ENCODE measurements at regions not wholly inside any gene's neighbourhood (a gene's known extent, or its start where the extent isn't known, plus 50 kb on each side); places are given as distances from the start of the nearest gene placed in this dataset.

DNA sequence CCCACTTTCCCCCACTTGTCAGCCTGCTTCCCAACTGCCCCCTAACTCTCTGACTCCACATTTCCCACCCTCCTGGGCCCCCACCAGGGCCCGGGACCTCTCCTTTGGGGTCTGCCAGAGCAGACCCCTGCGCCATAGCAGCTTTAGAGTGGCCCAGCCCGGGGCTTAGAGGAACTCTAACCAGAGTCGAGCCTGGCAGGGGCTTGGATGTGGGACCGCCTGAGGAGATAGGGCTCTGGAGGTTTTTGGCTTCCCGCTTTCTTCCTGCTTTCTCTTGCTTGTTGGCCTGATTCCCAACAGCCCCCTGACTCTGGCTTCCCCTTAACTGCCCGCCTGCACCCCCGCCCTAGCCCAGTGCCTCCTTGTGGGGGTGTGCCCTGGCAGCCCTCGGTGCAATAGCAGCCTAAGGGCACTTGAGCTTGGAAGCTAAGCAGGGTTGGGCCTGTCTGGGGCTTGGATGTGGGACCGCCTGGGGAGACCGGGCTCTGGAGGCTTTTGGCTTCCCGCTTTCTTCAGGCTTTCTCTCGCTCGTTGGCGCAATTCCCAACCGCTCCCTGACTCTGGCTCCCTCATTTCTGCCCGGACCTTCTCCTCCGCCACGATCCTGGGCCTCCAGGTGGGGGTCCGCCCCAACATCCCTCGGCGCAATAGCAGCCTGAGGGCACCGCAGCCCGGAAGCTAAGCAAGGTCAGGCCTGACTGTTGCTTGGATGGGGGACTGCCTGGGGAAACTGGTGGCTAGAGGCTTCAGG lies 2292.0 kb downstream of the TP53TG3F start:
- H3K27ac ChIP-seq (ENCODE audit: low read depth in 1 of 2, low read length in 2 of 2): no peak overlapping the region
- no peaks in the 10 kb centered on the region for H3K9me3 ChIP-seq (ENCODE audit: control insufficient read depth, low read length)
- DNase-seq: no peak
- H3K4me3 ChIP-seq (ENCODE audit: low read length in 2 of 2): no peak overlapping the region
- no peak for ATAC-seq (ENCODE audit: low FRiP score)
- no peaks in the 10 kb centered on the region for H3K27me3 ChIP-seq (ENCODE audit: control insufficient read depth in 1 of 2, insufficient read depth in 2 of 2, low read length in 1 of 2)
- H3K4me1 ChIP-seq (ENCODE audit: control insufficient read depth in 1 of 2, insufficient read depth in 2 of 2, low read length in 2 of 2): no peaks in the 10 kb centered on the region
- no peaks in the 10 kb centered on the region for H3K36me3 ChIP-seq (ENCODE audit: control insufficient read depth in 1 of 2, insufficient read depth in 2 of 2, low read length in 1 of 2)
- intact Hi-C loops (cut with DNase I): no loop called here
- WGBS, 2 donors: 88 to 90% methylated on average over 24 of the region's 24 CpGs

DNA sequence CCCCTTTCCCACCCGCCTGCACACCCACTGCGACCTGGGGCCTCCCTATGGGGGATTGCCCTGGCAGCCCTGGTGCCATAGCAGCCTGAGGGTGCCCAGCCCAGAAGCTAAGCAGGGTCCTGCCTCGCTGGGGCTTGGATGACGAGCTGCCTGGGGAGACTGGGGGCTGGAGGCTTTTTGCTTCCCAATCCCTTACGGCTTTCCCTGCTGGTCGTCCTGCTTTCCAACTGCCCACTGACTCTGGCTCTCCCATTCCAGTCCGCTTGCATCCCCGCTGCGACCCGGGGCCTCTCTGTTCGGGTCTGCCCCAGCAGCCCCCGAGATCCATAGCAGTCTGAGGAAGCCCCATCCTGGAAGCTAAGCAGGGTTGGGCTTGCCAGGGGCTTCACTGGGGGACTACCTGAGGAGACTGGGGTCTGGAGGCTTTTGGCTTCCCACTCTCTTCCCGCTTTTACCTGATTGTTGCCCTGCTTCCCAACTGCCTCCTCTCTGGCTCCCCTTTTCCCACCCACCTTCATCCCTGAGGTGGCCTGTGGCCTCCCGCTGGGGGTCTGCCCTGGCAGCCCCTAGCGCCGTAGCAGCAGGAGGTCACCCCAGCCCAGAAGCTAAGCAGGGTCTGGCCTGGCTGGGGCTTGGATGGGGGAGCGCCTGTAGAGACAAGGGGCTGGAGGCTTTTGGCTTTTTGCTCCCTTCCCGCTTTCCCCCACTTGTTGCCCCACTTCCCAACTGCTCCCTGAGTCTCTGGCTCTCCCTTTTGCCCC lies 2292.8 kb downstream of the TP53TG3F start:
- H3K27ac ChIP-seq (ENCODE audit: low read depth in 1 of 2, low read length in 2 of 2): no peak overlapping the region
- DNase-seq (no peak), ATAC-seq (ENCODE audit: low FRiP score) (no peak)
- H3K36me3 ChIP-seq (ENCODE audit: control insufficient read depth in 1 of 2, insufficient read depth in 2 of 2, low read length in 1 of 2): no peaks in the 10 kb centered on the region
- 84 to 85% methylated on average over 15 to 18 of the region's 18 CpGs for WGBS, 2 donors
- no peaks in the 10 kb centered on the region for H3K9me3 ChIP-seq (ENCODE audit: control insufficient read depth, low read length)
- H3K27me3 ChIP-seq (ENCODE audit: control insufficient read depth in 1 of 2, insufficient read depth in 2 of 2, low read length in 1 of 2): no peaks in the 10 kb centered on the region
- intact Hi-C loops (cut with DNase I): no loop called here
- no peaks in the 10 kb centered on the region for H3K4me1 ChIP-seq (ENCODE audit: control insufficient read depth in 1 of 2, insufficient read depth in 2 of 2, low read length in 2 of 2)
- H3K4me3 ChIP-seq (ENCODE audit: low read length in 2 of 2): no peak overlapping the region

DNA sequence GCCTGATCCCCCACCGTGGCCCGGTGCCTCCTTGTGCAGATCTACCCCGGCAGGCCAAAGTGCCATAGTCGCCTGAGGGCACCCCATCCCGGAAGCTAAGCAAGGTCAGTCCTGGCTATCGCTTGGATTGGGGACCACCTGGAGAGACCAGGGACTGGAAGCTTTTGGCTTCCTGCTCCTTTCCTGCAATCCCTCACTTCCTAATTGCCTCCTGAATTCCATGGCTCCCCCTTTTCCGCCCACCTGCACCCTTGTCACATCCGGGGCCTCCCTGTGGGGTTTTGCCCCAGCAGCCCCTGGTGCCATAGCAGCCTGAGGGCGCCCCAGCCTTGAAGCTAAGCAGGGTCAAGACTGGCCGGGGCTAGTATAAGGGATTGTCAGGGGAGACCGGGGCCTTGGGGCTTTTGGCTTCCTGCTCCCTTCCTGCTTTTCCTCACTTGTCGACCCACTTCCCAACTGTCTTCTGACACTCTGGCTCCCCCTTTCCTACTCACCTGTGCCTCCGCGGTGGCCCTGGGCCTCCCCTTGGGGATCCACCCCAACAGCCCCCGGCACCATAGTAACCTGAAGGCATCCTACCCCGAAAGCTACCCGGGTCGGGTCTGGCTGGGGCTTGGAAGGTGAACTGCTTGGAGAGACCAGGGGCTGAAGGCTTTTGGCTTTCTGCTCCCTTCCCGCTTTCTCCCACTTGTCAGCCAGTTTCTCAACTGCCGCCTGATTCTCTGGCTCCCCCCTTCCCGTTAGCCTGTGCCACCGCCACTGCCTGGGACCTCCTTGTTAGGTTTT lies 2293.6 kb downstream of the TP53TG3F start:
- H3K36me3 ChIP-seq (ENCODE audit: control insufficient read depth in 1 of 2, insufficient read depth in 2 of 2, low read length in 1 of 2): no peaks in the 10 kb centered on the region
- no peak overlapping the region for H3K27ac ChIP-seq (ENCODE audit: low read depth in 1 of 2, low read length in 2 of 2)
- H3K9me3 ChIP-seq (ENCODE audit: control insufficient read depth, low read length): no peaks in the 10 kb centered on the region
- no peak for ATAC-seq (ENCODE audit: low FRiP score)
- H3K27me3 ChIP-seq (ENCODE audit: control insufficient read depth in 1 of 2, insufficient read depth in 2 of 2, low read length in 1 of 2): no peaks in the 10 kb centered on the region
- no peak overlapping the region for H3K4me3 ChIP-seq (ENCODE audit: low read length in 2 of 2)
- intact Hi-C loops (cut with DNase I): no loop called here
- no peak for DNase-seq
- H3K4me1 ChIP-seq (ENCODE audit: control insufficient read depth in 1 of 2, insufficient read depth in 2 of 2, low read length in 2 of 2): no peaks in the 10 kb centered on the region
- WGBS, 2 donors: 85% methylated on average over 22 of the region's 22 CpGs

DNA sequence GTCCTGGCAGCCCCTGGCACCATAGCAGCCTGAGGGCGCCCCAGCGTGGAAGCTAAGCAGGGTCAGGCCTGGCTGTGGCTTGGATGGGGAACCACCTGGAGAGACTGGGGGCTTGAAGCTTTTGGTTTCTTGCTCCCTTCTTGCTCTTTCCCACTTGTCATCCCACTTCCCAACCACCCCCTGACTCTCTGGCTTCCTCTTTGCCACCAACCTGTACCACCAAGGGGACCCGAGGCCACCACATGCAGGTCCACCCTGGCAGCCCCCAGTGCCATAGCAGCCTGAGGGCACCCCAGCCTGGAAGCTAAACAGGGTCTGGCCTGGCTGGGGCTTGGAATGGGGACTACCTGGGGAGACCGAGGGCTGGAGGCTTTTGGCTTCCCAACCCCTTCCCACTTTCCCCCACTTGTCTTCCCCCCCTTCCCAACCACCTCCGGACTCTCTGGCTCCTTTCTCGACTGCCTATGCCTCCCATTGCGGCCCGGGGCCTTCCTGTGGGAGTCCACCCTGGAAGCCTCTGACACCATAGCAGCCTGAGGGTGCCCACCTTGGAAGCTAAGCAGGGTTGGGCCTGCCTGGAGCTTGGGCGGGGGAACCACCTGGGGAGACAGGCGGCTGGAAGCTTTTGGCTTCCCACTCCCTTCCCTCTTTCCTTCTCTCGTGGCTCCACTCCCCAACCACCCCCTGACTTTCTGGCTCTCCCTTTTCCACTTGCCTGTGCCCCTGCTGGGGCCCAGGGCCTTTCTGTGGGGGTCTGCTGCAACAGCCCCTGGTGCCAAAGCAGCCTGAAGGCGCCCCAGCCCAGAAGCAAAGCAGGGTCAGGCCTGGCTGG lies 2294.4 kb downstream of the TP53TG3F start:
- intact Hi-C loops (cut with DNase I): no loop called here
- Histone ChIP-seq H3K4me1 (ENCODE audit: control insufficient read depth in 1 of 2, insufficient read depth in 2 of 2, low read length in 2 of 2) (no peaks in the 10 kb centered on the region), H3K27me3 (ENCODE audit: control insufficient read depth in 1 of 2, insufficient read depth in 2 of 2, low read length in 1 of 2) (no peaks in the 10 kb centered on the region), H3K9me3 (ENCODE audit: control insufficient read depth, low read length) (no peaks in the 10 kb centered on the region), H3K36me3 (ENCODE audit: control insufficient read depth in 1 of 2, insufficient read depth in 2 of 2, low read length in 1 of 2) (no peaks in the 10 kb centered on the region), H3K4me3 (ENCODE audit: low read length in 2 of 2) (no peak overlapping the region), H3K27ac (ENCODE audit: low read depth in 1 of 2, low read length in 2 of 2) (no peak overlapping the region)
- 74 to 85% methylated on average over 11 to 12 of the region's 12 CpGs for WGBS, 2 donors
- DNase-seq (no peak), ATAC-seq (ENCODE audit: low FRiP score) (no peak)

DNA sequence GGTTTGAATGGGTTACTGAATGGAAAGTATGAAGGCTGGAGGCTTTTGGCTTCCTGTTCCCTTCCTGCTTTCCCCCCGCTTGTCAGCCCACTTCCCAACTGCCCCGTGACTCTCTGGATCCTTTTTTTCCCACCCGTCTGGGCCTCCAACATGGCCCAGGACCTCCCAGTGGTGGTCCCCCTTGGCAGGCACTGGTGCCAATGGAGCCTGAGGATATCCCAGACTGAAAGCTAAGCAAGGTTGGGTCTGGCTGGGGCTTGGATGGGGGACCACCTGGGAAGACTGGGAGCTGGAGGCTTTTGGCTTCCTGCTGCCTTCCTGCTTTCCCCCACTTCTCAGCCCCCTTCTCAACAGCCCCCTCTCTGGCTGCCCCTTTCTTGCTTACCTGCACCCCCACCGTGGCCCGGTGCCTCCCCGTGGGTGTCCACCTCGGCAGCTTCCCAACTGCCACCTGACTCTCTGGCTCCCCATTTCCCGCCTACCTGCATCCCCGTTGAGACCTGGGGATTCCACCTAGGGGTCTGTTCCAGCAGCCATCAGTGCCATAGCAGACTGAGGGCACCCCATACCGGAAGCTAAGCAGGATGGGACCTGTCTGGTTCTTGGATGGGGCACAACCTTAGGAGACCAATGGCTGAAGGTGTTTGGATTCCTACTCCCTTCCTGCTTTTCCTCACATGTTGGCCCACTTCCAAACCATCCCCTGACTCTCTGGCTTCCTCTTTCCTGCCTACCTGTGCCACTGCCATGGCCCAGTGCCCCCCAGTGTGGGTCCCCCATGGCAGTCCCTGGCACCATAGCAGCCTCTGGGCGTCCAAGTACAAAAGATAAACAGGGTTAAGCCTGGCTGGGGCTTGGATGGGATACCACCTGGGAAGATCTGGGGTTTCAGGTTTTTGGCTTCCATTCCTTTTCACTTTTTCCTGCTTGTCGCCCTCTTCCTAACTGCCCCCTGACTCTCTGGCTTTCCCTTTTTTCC lies 2295.3 kb downstream of the TP53TG3F start:
- WGBS, 2 donors: 66 to 78% methylated on average over 12 of the region's 12 CpGs
- H3K27ac ChIP-seq (ENCODE audit: low read depth in 1 of 2, low read length in 2 of 2): no peak overlapping the region
- no peaks in the 10 kb centered on the region for H3K9me3 ChIP-seq (ENCODE audit: control insufficient read depth, low read length)
- no peak for ATAC-seq (ENCODE audit: low FRiP score)
- H3K4me3 ChIP-seq (ENCODE audit: low read length in 2 of 2): no peak overlapping the region
- intact Hi-C loops (cut with DNase I): no loop called here
- no peaks in the 10 kb centered on the region for H3K4me1 ChIP-seq (ENCODE audit: control insufficient read depth in 1 of 2, insufficient read depth in 2 of 2, low read length in 2 of 2)
- H3K27me3 ChIP-seq (ENCODE audit: control insufficient read depth in 1 of 2, insufficient read depth in 2 of 2, low read length in 1 of 2): no peaks in the 10 kb centered on the region
- H3K36me3 ChIP-seq (ENCODE audit: control insufficient read depth in 1 of 2, insufficient read depth in 2 of 2, low read length in 1 of 2): no peaks in the 10 kb centered on the region
- no peak for DNase-seq

DNA sequence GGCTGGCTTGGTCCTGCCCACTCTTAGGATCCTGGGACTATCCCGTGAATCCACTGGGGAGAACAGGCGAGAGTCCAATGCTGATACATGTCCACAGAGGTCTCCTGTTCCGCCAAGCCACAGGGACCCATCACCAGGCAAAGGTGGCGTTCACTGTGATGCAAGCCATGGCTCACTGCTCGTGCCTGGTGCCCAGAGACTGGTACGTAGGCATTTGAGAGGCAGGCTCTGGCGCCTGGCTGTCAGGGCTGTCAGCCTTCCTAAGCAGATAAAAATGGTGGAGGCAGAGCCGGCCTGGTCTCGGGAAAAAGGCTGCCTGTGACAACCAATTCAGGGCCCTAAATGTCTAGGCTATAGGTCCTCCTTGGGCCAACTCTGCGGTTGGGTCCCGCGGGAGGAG lies 2329.0 kb downstream of the TP53TG3F start:
- no peaks in the 10 kb centered on the region for H3K27me3 ChIP-seq (ENCODE audit: control insufficient read depth in 1 of 2, insufficient read depth in 2 of 2, low read length in 1 of 2)
- H3K4me3 ChIP-seq (ENCODE audit: low read length in 2 of 2): no peak overlapping the region
- intact Hi-C loops (cut with DNase I): no loop called here
- H3K27ac ChIP-seq (ENCODE audit: low read depth in 1 of 2, low read length in 2 of 2): no peak overlapping the region
- no peak for DNase-seq
- no peak for ATAC-seq (ENCODE audit: low FRiP score)
- no peaks in the 10 kb centered on the region for H3K36me3 ChIP-seq (ENCODE audit: control insufficient read depth in 1 of 2, insufficient read depth in 2 of 2, low read length in 1 of 2)
- no peaks in the 10 kb centered on the region for H3K9me3 ChIP-seq (ENCODE audit: control insufficient read depth, low read length)
- WGBS, 2 donors: 73 to 80% methylated on average over 12 of the region's 12 CpGs
- H3K4me1 ChIP-seq (ENCODE audit: control insufficient read depth in 1 of 2, insufficient read depth in 2 of 2, low read length in 2 of 2): no peaks in the 10 kb centered on the region

DNA sequence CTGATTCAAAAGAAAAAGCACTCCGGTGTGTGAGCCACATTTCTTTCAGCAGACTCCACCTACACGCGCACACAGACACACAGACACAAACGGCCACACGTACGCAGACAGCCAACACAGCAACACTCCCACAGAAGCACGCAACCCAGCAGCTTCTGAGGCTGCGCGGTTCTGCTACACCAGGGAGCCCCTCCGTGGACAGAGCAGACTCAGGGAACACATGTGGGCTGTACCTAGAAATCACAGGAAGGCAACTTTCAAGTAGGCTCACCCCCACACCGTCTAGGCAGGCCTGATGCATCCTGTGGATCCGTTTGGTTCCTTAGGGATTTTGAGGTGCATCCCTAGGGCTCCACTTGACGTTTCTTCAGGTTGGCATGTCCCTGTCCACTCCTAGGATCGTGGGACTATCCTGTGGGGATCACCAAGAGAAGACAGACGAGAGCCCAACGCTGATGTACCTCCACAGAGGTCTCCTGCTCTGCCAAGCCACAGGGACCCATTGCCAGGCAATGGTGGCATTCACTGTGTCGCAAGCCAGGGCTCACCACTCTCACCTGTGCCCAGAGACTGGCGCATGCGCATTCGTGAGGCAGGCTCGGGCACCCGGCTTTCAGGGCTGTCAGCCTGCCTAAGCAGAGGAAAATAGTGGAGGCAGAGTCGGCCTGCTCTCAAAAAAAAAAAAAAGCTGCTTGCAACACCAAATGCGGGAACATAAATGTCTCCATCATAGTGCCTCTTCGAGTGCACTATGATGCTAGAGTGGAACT lies 2333.3 kb downstream of the TP53TG3F start:
- WGBS, 2 donors: 76 to 78% methylated on average over 25 of the region's 25 CpGs

More for the DNA sequence above, 2333.3 kb downstream of the TP53TG3F start:
- ATAC-seq (ENCODE audit: low FRiP score) (no peak), DNase-seq (no peak)
- intact Hi-C loops (cut with DNase I): no loop called here
- no peaks in the 10 kb centered on the region for H3K36me3 ChIP-seq (ENCODE audit: control insufficient read depth in 1 of 2, insufficient read depth in 2 of 2, low read length in 1 of 2)
- H3K4me3 ChIP-seq (ENCODE audit: low read length in 2 of 2): no peak overlapping the region
- H3K4me1 ChIP-seq (ENCODE audit: control insufficient read depth in 1 of 2, insufficient read depth in 2 of 2, low read length in 2 of 2): no peaks in the 10 kb centered on the region
- no peak overlapping the region for H3K27ac ChIP-seq (ENCODE audit: low read depth in 1 of 2, low read length in 2 of 2)
- H3K9me3 ChIP-seq (ENCODE audit: control insufficient read depth, low read length): no peaks in the 10 kb centered on the region
- no peaks in the 10 kb centered on the region for H3K27me3 ChIP-seq (ENCODE audit: control insufficient read depth in 1 of 2, insufficient read depth in 2 of 2, low read length in 1 of 2)

All from aorta (tissue), 5 donors.